ENCODE measurements at regions not wholly inside any gene's neighbourhood (a gene's known extent, or its start where the extent isn't known, plus 50 kb on each side); places are given as distances from the start of the nearest gene placed in this dataset.
"Not testable (repeated sequence)": the region's sequence is repeated elsewhere in the genome, so short reads cannot be mapped to it uniquely, and the experiment has no call there.

GRCh38 chr20:29109386-29109785 is 2148.1 kb upstream of the DEFB115 start:
- H3K27ac ChIP-seq (ENCODE audit: low read depth, low read length); H3F3A ChIP-seq (ENCODE audit: control insufficient read depth, insufficient read depth); H3K79me2 ChIP-seq (ENCODE audit: control insufficient read depth, low read length); H3K9me3 ChIP-seq (ENCODE audit: control insufficient read depth, insufficient read depth, low read length); H4K20me1 ChIP-seq (ENCODE audit: control insufficient read depth, insufficient read depth, low read depth, low read length); H3K4me1 ChIP-seq (ENCODE audit: control insufficient read depth, low read length); H3K27me3 ChIP-seq (ENCODE audit: control insufficient read depth, low read length); H3K4me3 ChIP-seq (ENCODE audit: low read length); H3K36me3 ChIP-seq (ENCODE audit: control insufficient read depth, low read length); H3K4me2 ChIP-seq (ENCODE audit: low read length); H3K9me2 ChIP-seq (replicated peaks; ENCODE audit: control insufficient read depth, low read length): not testable (repeated sequence)

- H3K9me2 ChIP-seq (replicated peaks; ENCODE audit: control insufficient read depth, low read length); H3K79me2 ChIP-seq (ENCODE audit: control insufficient read depth, low read length); H4K20me1 ChIP-seq (ENCODE audit: control insufficient read depth, insufficient read depth, low read depth, low read length); H3K4me3 ChIP-seq (ENCODE audit: low read length); H3K4me2 ChIP-seq (ENCODE audit: low read length); H3K36me3 ChIP-seq (ENCODE audit: control insufficient read depth, low read length); H3F3A ChIP-seq (ENCODE audit: control insufficient read depth, insufficient read depth); H3K4me1 ChIP-seq (ENCODE audit: control insufficient read depth, low read length); H3K27ac ChIP-seq (ENCODE audit: low read depth, low read length); H3K27me3 ChIP-seq (ENCODE audit: control insufficient read depth, low read length): not testable (repeated sequence)
- peaks cover 14% of the 10 kb centered on the region for H3K9me3 ChIP-seq (ENCODE audit: control insufficient read depth, insufficient read depth, low read length)
Measured at GRCh38 chr20:29115097-29115496, 2142.4 kb upstream of the DEFB115 start.

- Histone ChIP-seq H3K27ac (ENCODE audit: low read depth, low read length) (no peak overlapping the region), H3K4me3 (ENCODE audit: low read length) (no peak overlapping the region), H3K4me1 (ENCODE audit: control insufficient read depth, low read length) (no peaks in the 10 kb centered on the region), H4K20me1 (ENCODE audit: control insufficient read depth, insufficient read depth, low read depth, low read length) (no peaks in the 10 kb centered on the region), H3K9me3 (ENCODE audit: control insufficient read depth, insufficient read depth, low read length) (peaks cover 17% of the 10 kb centered on the region), H3K79me2 (ENCODE audit: control insufficient read depth, low read length) (no peaks in the 10 kb centered on the region), H3K27me3 (ENCODE audit: control insufficient read depth, low read length) (no peaks in the 10 kb centered on the region), H3K4me2 (ENCODE audit: low read length) (no peak overlapping the region), H3K9me2 (replicated peaks; ENCODE audit: control insufficient read depth, low read length) (no peaks in the 10 kb centered on the region), H3F3A (ENCODE audit: control insufficient read depth, insufficient read depth) (no peaks in the 10 kb centered on the region), H3K36me3 (ENCODE audit: control insufficient read depth, low read length) (no peaks in the 10 kb centered on the region)
- TF ChIP-seq EZH2phosphoT487 (IDR thresholded peaks at IDR 0.05; ENCODE audit: borderline replicate concordance, low read length) (no peak), CTCF (IDR thresholded peaks at IDR 0.05; ENCODE audit: low read depth, low read length, poor library complexity, severe bottlenecking) (no peak)
Measured at GRCh38 chr20:29119141-29119540, 2138.3 kb upstream of the DEFB115 start.

- not testable (repeated sequence) for H4K20me1 ChIP-seq (ENCODE audit: control insufficient read depth, insufficient read depth, low read depth, low read length); H3K4me2 ChIP-seq (ENCODE audit: low read length); H3K9me2 ChIP-seq (replicated peaks; ENCODE audit: control insufficient read depth, low read length); H3K4me1 ChIP-seq (ENCODE audit: control insufficient read depth, low read length); H3K27ac ChIP-seq (ENCODE audit: low read depth, low read length); H3K27me3 ChIP-seq (ENCODE audit: control insufficient read depth, low read length); H3K4me3 ChIP-seq (ENCODE audit: low read length); H3K36me3 ChIP-seq (ENCODE audit: control insufficient read depth, low read length); H3K79me2 ChIP-seq (ENCODE audit: control insufficient read depth, low read length); H3F3A ChIP-seq (ENCODE audit: control insufficient read depth, insufficient read depth)
- peaks cover 17% of the 10 kb centered on the region for H3K9me3 ChIP-seq (ENCODE audit: control insufficient read depth, insufficient read depth, low read length)
Measured at GRCh38 chr20:29119684-29120083, 2137.8 kb upstream of the DEFB115 start.

- H3K27ac ChIP-seq (ENCODE audit: low read depth, low read length); H3K9me2 ChIP-seq (replicated peaks; ENCODE audit: control insufficient read depth, low read length); H3K79me2 ChIP-seq (ENCODE audit: control insufficient read depth, low read length); H3K4me1 ChIP-seq (ENCODE audit: control insufficient read depth, low read length); H3K27me3 ChIP-seq (ENCODE audit: control insufficient read depth, low read length); H3K4me2 ChIP-seq (ENCODE audit: low read length); H4K20me1 ChIP-seq (ENCODE audit: control insufficient read depth, insufficient read depth, low read depth, low read length); H3K36me3 ChIP-seq (ENCODE audit: control insufficient read depth, low read length); H3F3A ChIP-seq (ENCODE audit: control insufficient read depth, insufficient read depth); H3K4me3 ChIP-seq (ENCODE audit: low read length): not testable (repeated sequence)
- H3K9me3 ChIP-seq (ENCODE audit: control insufficient read depth, insufficient read depth, low read length), result peaks cover 17% of the 10 kb centered on the region
Measured at GRCh38 chr20:29120088-29120487, 2137.4 kb upstream of the DEFB115 start.

GRCh38 chr20:29120575-29120974 is 2136.9 kb upstream of the DEFB115 start:
- not testable (repeated sequence) for H3K79me2 ChIP-seq (ENCODE audit: control insufficient read depth, low read length); H3K4me1 ChIP-seq (ENCODE audit: control insufficient read depth, low read length); H3K4me3 ChIP-seq (ENCODE audit: low read length); H3K36me3 ChIP-seq (ENCODE audit: control insufficient read depth, low read length); H4K20me1 ChIP-seq (ENCODE audit: control insufficient read depth, insufficient read depth, low read depth, low read length); H3K9me2 ChIP-seq (replicated peaks; ENCODE audit: control insufficient read depth, low read length); H3K4me2 ChIP-seq (ENCODE audit: low read length); H3F3A ChIP-seq (ENCODE audit: control insufficient read depth, insufficient read depth); H3K27me3 ChIP-seq (ENCODE audit: control insufficient read depth, low read length); H3K27ac ChIP-seq (ENCODE audit: low read depth, low read length)
- peaks cover 17% of the 10 kb centered on the region for H3K9me3 ChIP-seq (ENCODE audit: control insufficient read depth, insufficient read depth, low read length)

GRCh38 chr20:29122784-29123183 is 2134.7 kb upstream of the DEFB115 start:
- not testable (repeated sequence) for H3K4me1 ChIP-seq (ENCODE audit: control insufficient read depth, low read length); H4K20me1 ChIP-seq (ENCODE audit: control insufficient read depth, insufficient read depth, low read depth, low read length); H3K4me2 ChIP-seq (ENCODE audit: low read length); H3K4me3 ChIP-seq (ENCODE audit: low read length); H3F3A ChIP-seq (ENCODE audit: control insufficient read depth, insufficient read depth); H3K36me3 ChIP-seq (ENCODE audit: control insufficient read depth, low read length); H3K79me2 ChIP-seq (ENCODE audit: control insufficient read depth, low read length); H3K27me3 ChIP-seq (ENCODE audit: control insufficient read depth, low read length); H3K27ac ChIP-seq (ENCODE audit: low read depth, low read length); H3K9me2 ChIP-seq (replicated peaks; ENCODE audit: control insufficient read depth, low read length)
- peaks cover 17% of the 10 kb centered on the region for H3K9me3 ChIP-seq (ENCODE audit: control insufficient read depth, insufficient read depth, low read length)
